Endothelial cell (in vitro differentiated cells): ENCODE measurements at regions not wholly inside any gene's neighbourhood (a gene's known extent, or its start where the extent isn't known, plus 50 kb on each side); places are given as distances from the start of the nearest gene placed in this dataset.

ENCODE experiments used
- DNase-seq: peaks from one replicate; pipeline ENCODE4 v3.0.0; 2021; ENCODE audit warnings: low spot score
- H3K27ac Mint-ChIP-seq: one replicate; pipeline ENCODE4 v1.8.0; 2021; ENCODE audit warnings: mixed read lengths, inconsistent platforms; ENCODE audit not compliant: unreplicated experiment
- H3K27me3 Mint-ChIP-seq: one replicate; pipeline ENCODE4 v1.8.0; 2021; ENCODE audit warnings: mild to moderate bottlenecking, moderate library complexity, mixed read lengths, inconsistent platforms; ENCODE audit not compliant: unreplicated experiment
- H3K36me3 Mint-ChIP-seq: one replicate; pipeline ENCODE4 v1.8.0; 2021; ENCODE audit warnings: mild to moderate bottlenecking, low read depth, mixed read lengths, inconsistent platforms; ENCODE audit not compliant: unreplicated experiment
- H3K4me1 Mint-ChIP-seq: one replicate; pipeline ENCODE4 v1.8.0; 2021; ENCODE audit warnings: mild to moderate bottlenecking, mixed read lengths, inconsistent platforms; ENCODE audit not compliant: unreplicated experiment
- H3K4me3 Mint-ChIP-seq: one replicate; pipeline ENCODE4 v1.8.0; 2021; ENCODE audit warnings: mild to moderate bottlenecking, mixed read lengths, inconsistent platforms; ENCODE audit not compliant: unreplicated experiment
- H3K9me3 Mint-ChIP-seq: one replicate; pipeline ENCODE4 v1.8.0; 2021; ENCODE audit warnings: mixed read lengths, inconsistent platforms; ENCODE audit not compliant: unreplicated experiment
- CTCF ChIP-seq: fragments of 200-600 bp; sonication (generic); IDR thresholded peaks from one replicate; pipeline ENCODE4 v1.5.0; 2021; ENCODE audit warnings: antibody characterized with exemption; ENCODE audit not compliant: unreplicated experiment

GRCh38 chr17:36671144-36671543, 69.8 kb downstream of the MRM1 start:
- no peak for DNase-seq
- no peak for TF ChIP-seq CTCF
- no peaks in the 10 kb centered on the region for H3K36me3 Mint-ChIP-seq
- H3K4me1 Mint-ChIP-seq = peaks cover 9% of the 10 kb centered on the region
- peaks cover 2% of the 10 kb centered on the region for H3K27me3 Mint-ChIP-seq
- no peak overlapping the region for H3K27ac Mint-ChIP-seq
- no peaks in the 10 kb centered on the region for H3K9me3 Mint-ChIP-seq
- no peak overlapping the region for H3K4me3 Mint-ChIP-seq

GRCh38 chr17:36672403-36672918, 71.1 kb downstream of the MRM1 start:
- no peak for TF ChIP-seq CTCF
- Mint-ChIP-seq H3K9me3 (no peaks in the 10 kb centered on the region), H3K4me3 (no peak overlapping the region), H3K27ac (no peak overlapping the region), H3K36me3 (no peaks in the 10 kb centered on the region), H3K27me3 (peaks cover 2% of the 10 kb centered on the region), H3K4me1 (peaks cover 9% of the 10 kb centered on the region)
- no peak for DNase-seq

GRCh38 chr17:36673068-36673467, 71.7 kb downstream of the MRM1 start:
- H3K4me3 Mint-ChIP-seq = no peak overlapping the region
- H3K27me3 Mint-ChIP-seq = peaks cover 2% of the 10 kb centered on the region
- H3K36me3 Mint-ChIP-seq = no peaks in the 10 kb centered on the region
- peak overlapping the region; percentile 28 for H3K27ac Mint-ChIP-seq
- no peaks in the 10 kb centered on the region for H3K9me3 Mint-ChIP-seq
- DNase-seq = no peak
- TF ChIP-seq CTCF = no peak
- H3K4me1 Mint-ChIP-seq = peaks cover 9% of the 10 kb centered on the region

GRCh38 chr17:36673637-36674277, 72.4 kb downstream of the MRM1 start:
- no peak for DNase-seq
- H3K9me3 Mint-ChIP-seq = no peaks in the 10 kb centered on the region
- TF ChIP-seq CTCF = no peak
- peaks cover 2% of the 10 kb centered on the region for H3K27me3 Mint-ChIP-seq
- peaks cover 9% of the 10 kb centered on the region for H3K4me1 Mint-ChIP-seq
- no peak overlapping the region for H3K27ac Mint-ChIP-seq
- no peak overlapping the region for H3K4me3 Mint-ChIP-seq
- no peaks in the 10 kb centered on the region for H3K36me3 Mint-ChIP-seq

GRCh38 chr17:36674278-36674650, 72.9 kb downstream of the MRM1 start:
- peaks cover 9% of the 10 kb centered on the region for H3K4me1 Mint-ChIP-seq
- H3K36me3 Mint-ChIP-seq = no peaks in the 10 kb centered on the region
- no peak for DNase-seq
- H3K27ac Mint-ChIP-seq = no peak overlapping the region
- H3K9me3 Mint-ChIP-seq = no peaks in the 10 kb centered on the region
- no peak for TF ChIP-seq CTCF
- H3K4me3 Mint-ChIP-seq = no peak overlapping the region
- peaks cover 2% of the 10 kb centered on the region for H3K27me3 Mint-ChIP-seq
